ENCODE measurements at regions not wholly inside any gene's neighbourhood (a gene's known extent, or its start where the extent isn't known, plus 50 kb on each side); places are given as distances from the start of the nearest gene placed in this dataset.

- Histone ChIP-seq H3K4me3 (ENCODE audit: low read depth in 1 of 2, low read length in 1 of 2) (no peak overlapping the region), H3K27ac (no peak overlapping the region), H3K27me3 (peaks cover 71% of the 10 kb centered on the region), H3K36me3 (no peaks in the 10 kb centered on the region), H3K4me1 (ENCODE audit: control insufficient read depth in 1 of 2, insufficient read depth in 1 of 2, low read depth in 1 of 2, low read length in 1 of 2) (no peaks in the 10 kb centered on the region), H3K9me3 (no peaks in the 10 kb centered on the region)
- TF ChIP-seq CTCF (IDR thresholded peaks at IDR 0.05): no peak
These were observed 294.6 kb downstream of the MIAT start for GRCh38 chr22:26952004-26952403.

GRCh38 chr22:26952451-26953011 lies 295.1 kb downstream of the MIAT start:
- TF ChIP-seq CTCF (IDR thresholded peaks at IDR 0.05): no peak
- H3K4me3 ChIP-seq (ENCODE audit: low read depth in 1 of 2, low read length in 1 of 2): no peak overlapping the region
- no peaks in the 10 kb centered on the region for H3K9me3 ChIP-seq
- peaks cover 76% of the 10 kb centered on the region for H3K27me3 ChIP-seq
- no peaks in the 10 kb centered on the region for H3K4me1 ChIP-seq (ENCODE audit: control insufficient read depth in 1 of 2, insufficient read depth in 1 of 2, low read depth in 1 of 2, low read length in 1 of 2)
- no peak overlapping the region for H3K27ac ChIP-seq
- H3K36me3 ChIP-seq: no peaks in the 10 kb centered on the region

- H3K4me1 ChIP-seq (ENCODE audit: control insufficient read depth in 1 of 2, insufficient read depth in 1 of 2, low read depth in 1 of 2, low read length in 1 of 2): no peaks in the 10 kb centered on the region
- peaks cover 80% of the 10 kb centered on the region for H3K27me3 ChIP-seq
- H3K36me3 ChIP-seq: no peaks in the 10 kb centered on the region
- no peak for TF ChIP-seq CTCF (IDR thresholded peaks at IDR 0.05)
- H3K4me3 ChIP-seq (ENCODE audit: low read depth in 1 of 2, low read length in 1 of 2): no peak overlapping the region
- no peak overlapping the region for H3K27ac ChIP-seq
- no peaks in the 10 kb centered on the region for H3K9me3 ChIP-seq
These were observed 295.9 kb downstream of the MIAT start for GRCh38 chr22:26953012-26953883.

- no peaks in the 10 kb centered on the region for H3K36me3 ChIP-seq
These were observed 299.0 kb downstream of the MIAT start for GRCh38 chr22:26956371-26956770.

GRCh38 chr22:26957176-26957575 lies 299.8 kb downstream of the MIAT start:
- Histone ChIP-seq H3K27me3 (peaks cover 58% of the 10 kb centered on the region), H3K4me3 (ENCODE audit: low read depth in 1 of 2, low read length in 1 of 2) (no peak overlapping the region), H3K27ac (no peak overlapping the region), H3K36me3 (no peaks in the 10 kb centered on the region), H3K9me3 (no peaks in the 10 kb centered on the region), H3K4me1 (ENCODE audit: control insufficient read depth in 1 of 2, insufficient read depth in 1 of 2, low read depth in 1 of 2, low read length in 1 of 2) (no peaks in the 10 kb centered on the region)
- no peak for TF ChIP-seq CTCF (IDR thresholded peaks at IDR 0.05)

More at GRCh38 chr22:26956371-26956770, 299.0 kb downstream of the MIAT start:
- no peak overlapping the region for H3K4me3 ChIP-seq (ENCODE audit: low read depth in 1 of 2, low read length in 1 of 2)
- no peak for TF ChIP-seq CTCF (IDR thresholded peaks at IDR 0.05)
- no peaks in the 10 kb centered on the region for H3K4me1 ChIP-seq (ENCODE audit: control insufficient read depth in 1 of 2, insufficient read depth in 1 of 2, low read depth in 1 of 2, low read length in 1 of 2)
- H3K27ac ChIP-seq: no peak overlapping the region
- H3K27me3 ChIP-seq: peaks cover 66% of the 10 kb centered on the region
- H3K9me3 ChIP-seq: no peaks in the 10 kb centered on the region
